H1 (cell line): ENCODE measurements at regions not wholly inside any gene's neighbourhood (a gene's known extent, or its start where the extent isn't known, plus 50 kb on each side); places are given as distances from the start of the nearest gene placed in this dataset.

Experiments
- CTCF ChIA-PET: fragments of 300-600 bp; sonication (Branson Sonifier 250); formaldehyde crosslinking; loops from one replicate; lab custom pipeline; 2021; ENCODE audit not compliant: partially characterized antibody; lab: Charles Lee
- POLR2A ChIA-PET: fragments of 300-600 bp; sonication (Branson Sonifier 250); formaldehyde crosslinking; loops from one replicate; lab custom pipeline; 2021; ENCODE audit warnings: inconsistent platforms; ENCODE audit not compliant: partially characterized antibody; lab: Charles Lee
- DNase-seq, 2 experiments: peaks; one replicate each; pipeline versions ENCODE4 v3.0.0 to v3.0.0-alpha.2; 2010 to 2022; ENCODE audit warnings: low spot score in 2 of 2, low read depth in 1 of 2, mixed read lengths in 1 of 2
- FAIRE-seq: peaks from 2 replicates; lab custom pipeline; 2011; peaks lifted over from hg19 to GRCh38; lab: Jason Lieb, UNC
- H2AFZ ChIP-seq: 2 replicates; pipeline ENCODE4 v1.8.1; 2012; ENCODE audit warnings: low read length, inconsistent platforms
- H2AK5ac ChIP-seq: 2 replicates; pipeline ENCODE4 v1.6.1; 2013; ENCODE audit warnings: low read depth, low read length
- H2BK120ac ChIP-seq: replicated peaks from 2 replicates; pipeline ENCODE3; 2013; ENCODE audit warnings: low read depth, low read length, inconsistent platforms
- H2BK12ac ChIP-seq: 2 replicates; pipeline ENCODE4 v1.6.1; 2013; ENCODE audit warnings: low read depth, low read length
- H2BK15ac ChIP-seq: 2 replicates; pipeline ENCODE4 v1.6.1; 2013; ENCODE audit warnings: low read length
- H2BK20ac ChIP-seq: 2 replicates; pipeline ENCODE4 v1.6.1; 2013; ENCODE audit warnings: low read length
- H2BK5ac ChIP-seq: 2 replicates; pipeline ENCODE4 v1.6.1; 2013; ENCODE audit warnings: low read depth, low read length
- H3K14ac ChIP-seq: 2 replicates; pipeline ENCODE4 v1.6.1; 2013; ENCODE audit warnings: inconsistent platforms; ENCODE audit not compliant: insufficient read length
- H3K18ac ChIP-seq: 2 replicates; pipeline ENCODE4 v1.6.1; 2013; ENCODE audit warnings: low read length; ENCODE audit errors: extremely low read depth
- H3K23ac ChIP-seq: 2 replicates; pipeline ENCODE4 v1.6.1; 2013; ENCODE audit warnings: inconsistent platforms; ENCODE audit not compliant: insufficient read length
- H3K23me2 ChIP-seq: 2 replicates; pipeline ENCODE4 v1.6.1; 2013; ENCODE audit warnings: low read depth, low read length
- H3K27ac ChIP-seq: 2 replicates; pipeline ENCODE4 v1.6.1; 2011; ENCODE audit warnings: low read depth, low read length, inconsistent platforms
- H3K27me3 ChIP-seq, 4 experiments: replicated peaks in 1 of 4; 1 replicate in 1 of 4; 2 replicates in 3 of 4; pipeline versions ENCODE4 v1.6.1 to v1.8.1; 2011 to 2013; ENCODE audit warnings: low read length in 3 of 4, mild to moderate bottlenecking in 3 of 4, inconsistent platforms in 2 of 4, mixed read lengths in 2 of 4, moderate library complexity in 1 of 4; ENCODE audit not compliant: control insufficient read depth in 3 of 4, insufficient read depth in 3 of 4; ENCODE audit errors: extremely low read depth in 1 of 4
- H3K36me3 ChIP-seq, 4 experiments: 2 replicates each; pipeline versions ENCODE4 v1.6.1 to v1.8.1; 2011 to 2013; ENCODE audit warnings: mild to moderate bottlenecking in 4 of 4, low read length in 3 of 4, moderate library complexity in 2 of 4, control low read depth in 1 of 4, inconsistent platforms in 1 of 4; ENCODE audit not compliant: insufficient read depth in 4 of 4, control insufficient read depth in 2 of 4
- H3K4ac ChIP-seq: replicated peaks from 2 replicates; pipeline ENCODE3; 2013; ENCODE audit warnings: low read length, low read depth, mixed read lengths, inconsistent platforms; ENCODE audit not compliant: insufficient read length
- H3K4me1 ChIP-seq, 4 experiments: replicated peaks in 1 of 4; 1 replicate in 1 of 4; 2 replicates in 3 of 4; pipeline versions ENCODE4 v1.6.1 to v1.8.1; 2011 to 2013; ENCODE audit warnings: low read length in 3 of 4, inconsistent platforms in 2 of 4, mixed read lengths in 1 of 4; ENCODE audit not compliant: insufficient read depth in 4 of 4, control insufficient read depth in 3 of 4
- H3K4me2 ChIP-seq, 2 experiments: 2 replicates each; pipeline versions ENCODE4 v1.6.1 to v1.8.1; 2011 to 2013; ENCODE audit warnings: low read depth in 2 of 2, low read length in 2 of 2, control low read depth in 1 of 2, inconsistent platforms in 1 of 2, mild to moderate bottlenecking in 1 of 2; ENCODE audit not compliant: insufficient read depth in 1 of 2
- H3K4me3 ChIP-seq, 4 experiments: fragments of 200-600, 300-600 bp in 1 of 4; sonication (generic), shearing (Covaris generic), sonication (Bioruptor Twin) in 1 of 4; 2 replicates each; pipeline versions ENCODE4 v1.5.1 to v1.8.1; 2011 to 2016; ENCODE audit warnings: low read length in 4 of 4, low read depth in 3 of 4, control low read depth in 2 of 4, inconsistent platforms in 2 of 4, mild to moderate bottlenecking in 2 of 4, mixed read lengths in 1 of 4, moderate library complexity in 1 of 4; ENCODE audit not compliant: insufficient read depth in 2 of 4; ENCODE audit errors: extremely low read depth in 1 of 4
- H3K56ac ChIP-seq: replicated peaks from 2 replicates; pipeline ENCODE3; 2013; ENCODE audit warnings: low read depth, mild to moderate bottlenecking, mixed read lengths, low read length, inconsistent platforms; ENCODE audit not compliant: insufficient read length
- H3K79me1 ChIP-seq: 2 replicates; pipeline ENCODE4 v1.6.1; 2013; ENCODE audit warnings: low read depth, low read length, control low read depth
- H3K79me2 ChIP-seq, 2 experiments: 2 replicates each; pipeline versions ENCODE4 v1.6.1 to v1.8.1; 2012 to 2013; ENCODE audit warnings: low read length in 2 of 2, mild to moderate bottlenecking in 2 of 2, inconsistent platforms in 1 of 2; ENCODE audit not compliant: insufficient read depth in 2 of 2, control insufficient read depth in 1 of 2
- H3K9ac ChIP-seq, 4 experiments: replicated peaks in 1 of 4; 1 replicate in 1 of 4; 2 replicates in 3 of 4; pipeline versions ENCODE4 v1.6.1 to v1.8.1; 2011 to 2013; ENCODE audit warnings: low read depth in 3 of 4, low read length in 3 of 4, control low read depth in 2 of 4, mild to moderate bottlenecking in 2 of 4, moderate library complexity in 2 of 4, inconsistent platforms in 1 of 4; ENCODE audit errors: extremely low read depth in 1 of 4
- H3K9me3 ChIP-seq, 2 experiments: 2 replicates each; pipeline versions ENCODE4 v1.6.1 to v1.8.1; 2012 to 2013; ENCODE audit warnings: mild to moderate bottlenecking in 2 of 2, moderate library complexity in 2 of 2, control low read depth in 1 of 2, inconsistent platforms in 1 of 2, low read depth in 1 of 2, low read length in 1 of 2, mixed read lengths in 1 of 2; ENCODE audit not compliant: insufficient read depth in 2 of 2
- H4K20me1 ChIP-seq, 2 experiments: replicated peaks in 1 of 2; 2 replicates each; pipeline versions ENCODE3 to v1.8.1; 2011 to 2013; ENCODE audit warnings: inconsistent platforms in 2 of 2, low read length in 2 of 2, mild to moderate bottlenecking in 1 of 2; ENCODE audit not compliant: insufficient read depth in 2 of 2, control insufficient read depth in 1 of 2
- H4K5ac ChIP-seq: 2 replicates; pipeline ENCODE4 v1.6.1; 2013; ENCODE audit warnings: low read length, low read depth, mixed read lengths, inconsistent platforms; ENCODE audit not compliant: insufficient read length
- H4K8ac ChIP-seq: 2 replicates; pipeline ENCODE4 v1.8.0; 2013; ENCODE audit warnings: mild to moderate bottlenecking, moderate library complexity, low read length, inconsistent platforms; ENCODE audit not compliant: insufficient read depth; ENCODE audit errors: extremely low read depth
- H4K91ac ChIP-seq: replicated peaks from 2 replicates; pipeline ENCODE3; 2013; ENCODE audit warnings: low read length, mixed read lengths, inconsistent platforms; ENCODE audit not compliant: insufficient read length
- ATF2 ChIP-seq: IDR thresholded peaks from 2 replicates; pipeline ENCODE4 v1.6.1; 2012; ENCODE audit warnings: low read length, inconsistent platforms
- ATF3 ChIP-seq: IDR thresholded peaks from 2 replicates; pipeline ENCODE4 v1.6.1; 2011; ENCODE audit warnings: low read depth, mild to moderate bottlenecking, low read length; ENCODE audit not compliant: insufficient read depth
- CHD2 ChIP-seq: IDR thresholded peaks from 2 replicates; pipeline ENCODE4 v1.6.1; 2012; ENCODE audit warnings: low read length, improper control_type of control experiment
- EP300 ChIP-seq, 2 experiments: IDR thresholded peaks; 1 replicate in 1 of 2; 2 replicates in 1 of 2; pipeline ENCODE4 v1.6.1; 2011 to 2012; ENCODE audit warnings: low read depth in 2 of 2, low read length in 2 of 2, mild to moderate bottlenecking in 2 of 2, borderline replicate concordance in 1 of 2, inconsistent platforms in 1 of 2, moderate library complexity in 1 of 2
- MAX ChIP-seq: IDR thresholded peaks from 2 replicates; pipeline ENCODE4 v1.6.1; 2012; ENCODE audit warnings: inconsistent platforms
- POU5F1 ChIP-seq: IDR thresholded peaks from 2 replicates; pipeline ENCODE4 v1.6.1; 2011; ENCODE audit warnings: low read depth, mild to moderate bottlenecking, low read length, moderate library complexity
- SIRT6 ChIP-seq: IDR thresholded peaks from one replicate; pipeline ENCODE4 v1.7.1; 2012; ENCODE audit warnings: low read length, inconsistent platforms
- SIX5 ChIP-seq: IDR thresholded peaks from 2 replicates; pipeline ENCODE4 v1.6.1; 2011; ENCODE audit warnings: mild to moderate bottlenecking, low read depth, low read length
- SUZ12 ChIP-seq: fragments of 200-600 bp; sonication (generic); IDR thresholded peaks from 2 replicates; pipeline ENCODE4 v1.6.1; 2012; ENCODE audit warnings: mild to moderate bottlenecking, inconsistent platforms, low read length, moderate library complexity, mixed read lengths
- TCF12 ChIP-seq: IDR thresholded peaks from 2 replicates; pipeline ENCODE4 v1.6.1; 2011; ENCODE audit warnings: low read depth, mild to moderate bottlenecking, low read length
- YY1 ChIP-seq: IDR thresholded peaks from 2 replicates; pipeline ENCODE4 v1.6.1; 2011; ENCODE audit warnings: low read depth, mild to moderate bottlenecking, low read length
- WGBS, 2 experiments: shearing (Covaris generic) in 1 of 2; methylation state at CpG; one replicate each; pipeline versions ENCODE4 v1.1.6 to v1.1.7; 2013 to 2015; ENCODE audit warnings: low lambda C conversion rate in 2 of 2, mixed read lengths in 2 of 2, inconsistent platforms in 1 of 2, low coverage in 1 of 2, missing lambda C conversion rate in 1 of 2; ENCODE audit not compliant: insufficient replicate concordance in 2 of 2, insufficient coverage in 1 of 2, insufficient read length in 1 of 2; ENCODE audit errors: extremely low coverage in 1 of 2, missing lambda C conversion rate in 1 of 2; 5-methylcytosine and 5-hydroxymethylcytosine counted together

DNA sequence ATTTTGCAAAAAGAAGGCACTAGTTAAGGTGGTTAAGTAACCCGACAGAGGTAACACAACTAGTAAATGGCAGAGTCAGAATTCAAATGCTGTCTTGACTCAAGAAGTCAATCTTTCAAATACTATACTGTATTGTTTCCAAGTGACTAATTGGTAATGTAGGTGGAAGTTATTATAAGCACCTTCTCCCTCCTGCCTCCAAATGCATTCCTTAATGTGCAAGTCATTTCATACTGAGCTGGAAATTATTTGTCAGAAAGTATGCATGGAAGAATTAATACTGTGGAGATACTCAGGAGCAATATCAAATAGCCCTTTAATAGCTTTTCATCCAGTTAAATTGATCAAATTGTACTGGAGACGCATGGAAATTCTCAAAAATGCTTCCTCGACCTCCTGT is 579.1 kb downstream of the DOK5 start:
- H2AFZ ChIP-seq = no peak overlapping the region
- no peaks in the 10 kb centered on the region for H4K20me1 ChIP-seq
- H3K23ac ChIP-seq = no peak overlapping the region
- DNase-seq (no peak), FAIRE-seq (no peak)
- H3K79me2 ChIP-seq = no peaks in the 10 kb centered on the region
- H3K4me1 ChIP-seq = no peaks in the 10 kb centered on the region
- no peak overlapping the region for H3K9ac ChIP-seq
- H2BK120ac ChIP-seq = no peak overlapping the region
- no peaks in the 10 kb centered on the region for H3K27me3 ChIP-seq
- no peak overlapping the region for H2AK5ac ChIP-seq
- no peaks in the 10 kb centered on the region for H3K9me3 ChIP-seq
- no peak overlapping the region for H2BK12ac ChIP-seq
- H3K14ac ChIP-seq = no peak overlapping the region
- H3K4me2 ChIP-seq = no peak overlapping the region
- no peak overlapping the region for H3K4ac ChIP-seq
- no peak overlapping the region for H4K8ac ChIP-seq
- H4K5ac ChIP-seq = no peak overlapping the region
- no peak overlapping the region for H3K18ac ChIP-seq
- H4K91ac ChIP-seq = no peak overlapping the region
- WGBS, 2 experiments = 91% methylated on average over 3 of the region's 3 CpGs; no CpG with 5 or more reads in 1 of the 2 experiments
- no peak overlapping the region for H2BK5ac ChIP-seq
- ChIA-PET POLR2A (no interaction called here), CTCF (no interaction called here)
- no peak overlapping the region for H3K27ac ChIP-seq
- H3K36me3 ChIP-seq = no peaks in the 10 kb centered on the region
- H2BK15ac ChIP-seq = no peak overlapping the region
- no peaks in the 10 kb centered on the region for H3K79me1 ChIP-seq
- H3K4me3 ChIP-seq = no peak overlapping the region
- H3K56ac ChIP-seq = no peak overlapping the region
- TF ChIP-seq EP300 (IDR thresholded peaks at IDR 0.05; ENCODE audit: borderline replicate concordance in 1 of 2, low read depth in 2 of 2, low read length in 2 of 2) = no peak
- no peak for TF ChIP-seq POU5F1
- no peak for TF ChIP-seq SUZ12
- no peak for TF ChIP-seq CHD2
- TF ChIP-seq SIX5 = no peak
- TF ChIP-seq ATF3 = no peak
- no peak for TF ChIP-seq TCF12
- no peak for TF ChIP-seq SIRT6
- TF ChIP-seq YY1 = no peak
- no peak for TF ChIP-seq ATF2
- TF ChIP-seq MAX = no peak
- H3K23me2 ChIP-seq = no peaks in the 10 kb centered on the region; the same call in 1 of the 2 replicates
- no peak overlapping the region for H2BK20ac ChIP-seq
